CD4-positive, CD25-positive, alpha-beta regulatory T cell (primary cell): ENCODE measurements at regions not wholly inside any gene's neighbourhood (a gene's known extent, or its start where the extent isn't known, plus 50 kb on each side); places are given as distances from the start of the nearest gene placed in this dataset.
A peak's percentile ranks its signal among the peaks of the same experiment; 100 is the strongest.
"Not testable (repeated sequence)": the region's sequence is repeated elsewhere in the genome, so short reads cannot be mapped to it uniquely, and the experiment has no call there.

Source experiments
- ATAC-seq, 2 donors: fragments of 150-1000 bp; cut with Tn5 transposase; one replicate each; pipeline ENCODE4 v1.10.0; 2021; ENCODE audit warnings: low read depth in 2 of 2, moderate number of reproducible peaks in 2 of 2, moderate library complexity in 1 of 2
- DNase-seq, 3 donors: peaks; one replicate each; pipeline versions ENCODE4 v3.0.0 to v3.0.0-alpha.2; 2012 to 2022; ENCODE audit warnings: mixed read lengths in 1 of 3
- H3K27ac ChIP-seq: one replicate; pipeline ENCODE4 v1.7.0; 2013; ENCODE audit warnings: mild to moderate bottlenecking, low read length; ENCODE audit not compliant: insufficient read depth, poor library complexity, severe bottlenecking
- H3K27me3 ChIP-seq: one replicate; pipeline ENCODE4 v1.7.0; 2013; ENCODE audit warnings: low read length; ENCODE audit not compliant: control insufficient read depth, insufficient read depth
- H3K36me3 ChIP-seq: one replicate; pipeline ENCODE4 v1.7.0; 2013; ENCODE audit warnings: mild to moderate bottlenecking, low read length, moderate library complexity; ENCODE audit not compliant: control insufficient read depth, insufficient read depth
- H3K4me1 ChIP-seq: 2 replicates; pipeline ENCODE4 v1.7.0; 2013; ENCODE audit warnings: mild to moderate bottlenecking, low read length; ENCODE audit not compliant: insufficient read depth, control insufficient read depth, poor library complexity, severe bottlenecking
- H3K4me3 ChIP-seq: one replicate; pipeline ENCODE4 v1.7.0; 2013; ENCODE audit warnings: low read depth, mild to moderate bottlenecking, low read length, moderate library complexity
- H3K9me3 ChIP-seq, 2 experiments: 1 replicate in 1 of 2; 2 replicates in 1 of 2; pipeline ENCODE4 v1.7.0; 2013; ENCODE audit warnings: low read length in 2 of 2, mild to moderate bottlenecking in 1 of 2, moderate library complexity in 1 of 2; ENCODE audit not compliant: control insufficient read depth in 2 of 2
- H3K27ac Mint-ChIP-seq, 3 donors: one replicate each; pipeline ENCODE4 v1.8.0; 2020 to 2022; ENCODE audit warnings: mild to moderate bottlenecking in 3 of 3, mixed read lengths in 3 of 3, moderate library complexity in 2 of 3
- H3K27me3 Mint-ChIP-seq: one replicate; pipeline ENCODE4 v1.8.0; 2022; ENCODE audit warnings: mild to moderate bottlenecking, mixed read lengths
- H3K36me3 Mint-ChIP-seq: one replicate; pipeline ENCODE4 v1.8.0; 2020; ENCODE audit warnings: mixed read lengths
- H3K4me1 Mint-ChIP-seq, 4 donors: one replicate each; pipeline ENCODE4 v1.8.0; 2020 to 2022; ENCODE audit warnings: mixed read lengths in 4 of 4, mild to moderate bottlenecking in 1 of 4
- H3K4me3 Mint-ChIP-seq, 4 donors: one replicate each; pipeline ENCODE4 v1.8.0; 2020 to 2022; ENCODE audit warnings: mild to moderate bottlenecking in 4 of 4, mixed read lengths in 4 of 4, moderate library complexity in 3 of 4
- H3K9me3 Mint-ChIP-seq, 7 donors: one replicate each; pipeline ENCODE4 v1.8.0; 2020 to 2022; ENCODE audit warnings: mixed read lengths in 7 of 7, mild to moderate bottlenecking in 3 of 7, moderate library complexity in 2 of 7

GRCh38 chr7:128581100-128581499 lies 91.0 kb upstream of the GARIN1A start:
- not testable (repeated sequence) for H3K9me3 ChIP-seq, ATAC-seq, H3K4me3 ChIP-seq, H3K27me3 ChIP-seq, H3K27ac ChIP-seq, H3K27me3 Mint-ChIP-seq, H3K4me1 Mint-ChIP-seq, H3K27ac Mint-ChIP-seq, H3K4me3 Mint-ChIP-seq, H3K4me1 ChIP-seq, DNase-seq, H3K9me3 Mint-ChIP-seq
- peaks cover 16% of the 10 kb centered on the region for H3K36me3 Mint-ChIP-seq
- H3K36me3 ChIP-seq = peaks cover 23% of the 10 kb centered on the region

DNA sequence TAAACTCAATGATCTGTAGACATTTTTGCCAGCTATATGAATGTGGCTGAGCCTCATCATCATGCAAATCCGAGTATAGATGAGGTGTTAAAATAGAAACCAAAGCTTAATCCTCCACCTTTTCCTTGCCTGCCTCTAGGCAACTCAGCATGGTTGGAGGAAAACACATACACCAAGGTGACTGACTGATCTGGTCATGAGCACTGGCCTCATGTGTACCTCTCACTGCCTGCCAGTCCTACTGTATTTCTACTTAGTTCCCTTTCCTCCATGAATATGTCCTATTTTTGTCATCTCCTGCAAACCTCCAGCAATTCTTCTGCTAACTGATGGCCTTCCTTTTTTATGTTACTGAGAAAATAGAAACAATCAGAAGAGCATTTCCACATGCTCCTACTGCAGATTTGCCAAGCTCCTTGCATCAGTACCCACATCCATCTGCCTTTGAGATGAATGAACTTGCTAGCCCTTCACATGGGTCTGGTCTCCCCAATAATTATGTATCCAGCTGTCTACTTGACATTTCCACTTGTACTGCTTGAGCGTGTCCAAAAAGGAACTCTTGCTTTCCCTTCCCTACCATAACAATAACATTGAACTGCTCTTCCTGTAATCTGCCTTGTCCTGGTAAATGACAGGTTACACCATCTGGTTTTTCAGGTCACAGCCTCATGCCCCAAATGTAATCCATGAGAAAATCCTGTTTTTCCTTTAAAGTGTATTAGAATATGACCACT lies 90.1 kb upstream of the GARIN1A start:
- not testable (repeated sequence) for H3K4me3 ChIP-seq, H3K9me3 ChIP-seq, H3K4me1 ChIP-seq, H3K27ac ChIP-seq, H3K4me3 Mint-ChIP-seq, H3K9me3 Mint-ChIP-seq, H3K27me3 Mint-ChIP-seq, DNase-seq, ATAC-seq, H3K27me3 ChIP-seq
- peaks cover 25% of the 10 kb centered on the region for H3K36me3 ChIP-seq
- Mint-ChIP-seq H3K36me3 (peaks cover 25% of the 10 kb centered on the region), H3K4me1 (peaks cover 5 to 15% (median 7%) of the 10 kb centered on the region in 4 donors), H3K27ac (peak overlapping the region in 2 of 3 donors; percentile 3 to 79)

DNA sequence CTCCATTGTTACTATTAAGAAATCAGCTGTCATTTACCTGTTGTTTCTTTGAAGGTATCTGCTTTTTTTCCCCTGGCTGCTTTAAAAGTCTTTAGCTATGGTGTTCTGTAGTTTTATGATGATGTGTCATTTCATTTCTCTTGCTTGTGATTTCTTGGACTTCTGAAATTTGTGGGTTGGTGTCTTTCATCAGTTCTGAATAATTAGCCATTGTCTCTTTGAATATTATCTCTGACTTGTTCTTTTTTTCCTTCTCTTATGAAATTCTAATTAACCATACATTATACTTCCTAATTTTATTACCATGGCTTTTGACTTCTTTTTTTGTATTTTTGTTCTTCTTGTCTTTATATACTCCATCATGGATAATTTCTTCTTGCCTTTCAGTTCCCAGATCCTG lies 85.4 kb upstream of the GARIN1A start:
- DNase-seq, H3K4me3 Mint-ChIP-seq, H3K27ac ChIP-seq, H3K9me3 Mint-ChIP-seq, H3K9me3 ChIP-seq, H3K4me3 ChIP-seq, H3K4me1 ChIP-seq, ATAC-seq, H3K27me3 ChIP-seq, H3K27me3 Mint-ChIP-seq, H3K27ac Mint-ChIP-seq: not testable (repeated sequence)
- H3K36me3 ChIP-seq = peaks cover 19% of the 10 kb centered on the region
- Mint-ChIP-seq H3K36me3 (peaks cover 25% of the 10 kb centered on the region), H3K4me1 (peaks cover 7 to 21% (median 15%) of the 10 kb centered on the region in 4 donors)

- peaks cover 28% of the 10 kb centered on the region for H3K36me3 Mint-ChIP-seq
- H3K9me3 ChIP-seq = no peaks in the 10 kb centered on the region
- H3K4me3 ChIP-seq = no peak overlapping the region
- no peak for ATAC-seq
- H3K4me1 ChIP-seq = no peaks in the 10 kb centered on the region
- H3K27ac Mint-ChIP-seq = no peak overlapping the region
- no peaks in the 10 kb centered on the region for H3K9me3 Mint-ChIP-seq
- H3K4me3 Mint-ChIP-seq = no peak overlapping the region
- no peak overlapping the region for H3K27ac ChIP-seq
- peaks cover 4 to 21% (median 13%) of the 10 kb centered on the region in 4 donors for H3K4me1 Mint-ChIP-seq
- no peak for DNase-seq
- peaks cover 33% of the 10 kb centered on the region for H3K36me3 ChIP-seq
- no peaks in the 10 kb centered on the region for H3K27me3 Mint-ChIP-seq
- no peaks in the 10 kb centered on the region for H3K27me3 ChIP-seq
Measured at GRCh38 chr7:128591705-128592104, 80.4 kb upstream of the GARIN1A start.

- not testable (repeated sequence) for H3K27me3 ChIP-seq, H3K27ac ChIP-seq, H3K4me3 Mint-ChIP-seq, H3K4me3 ChIP-seq, DNase-seq, H3K27me3 Mint-ChIP-seq, ATAC-seq, H3K9me3 Mint-ChIP-seq, H3K4me1 ChIP-seq, H3K27ac Mint-ChIP-seq, H3K9me3 ChIP-seq
- Mint-ChIP-seq H3K4me1 (peaks cover 0 to 21% (median 13%) of the 10 kb centered on the region in 4 donors), H3K36me3 (peaks cover 27% of the 10 kb centered on the region)
- H3K36me3 ChIP-seq = peaks cover 36% of the 10 kb centered on the region
Measured at GRCh38 chr7:128592209-128592608, 79.9 kb upstream of the GARIN1A start.

GRCh38 chr7:128594061-128594460 lies 78.0 kb upstream of the GARIN1A start:
- H3K27ac ChIP-seq, H3K27me3 ChIP-seq, H3K27me3 Mint-ChIP-seq, H3K4me1 ChIP-seq, H3K4me3 Mint-ChIP-seq, H3K4me3 ChIP-seq, H3K9me3 ChIP-seq, H3K9me3 Mint-ChIP-seq, DNase-seq, ATAC-seq: not testable (repeated sequence)
- Mint-ChIP-seq H3K36me3 (peaks cover 37% of the 10 kb centered on the region), H3K4me1 (peaks cover 0 to 25% (median 15%) of the 10 kb centered on the region in 4 donors), H3K27ac (peak overlapping the region in 2 of 3 donors; percentile 26 to 35)
- peaks cover 34% of the 10 kb centered on the region for H3K36me3 ChIP-seq

- not testable (repeated sequence) for DNase-seq, H3K27me3 Mint-ChIP-seq, H3K9me3 Mint-ChIP-seq, H3K4me3 ChIP-seq, H3K27me3 ChIP-seq, ATAC-seq, H3K4me3 Mint-ChIP-seq, H3K27ac ChIP-seq, H3K4me1 ChIP-seq, H3K9me3 ChIP-seq
- Mint-ChIP-seq H3K36me3 (peaks cover 44% of the 10 kb centered on the region), H3K4me1 (peaks cover 0 to 35% (median 19%) of the 10 kb centered on the region in 4 donors), H3K27ac (peak overlapping the region in 1 of 3 donors; percentile 85)
- H3K36me3 ChIP-seq = peaks cover 38% of the 10 kb centered on the region
Measured at GRCh38 chr7:128596336-128597128, 75.6 kb upstream of the GARIN1A start.
